Esophagus squamous epithelium (tissue), 4 donors: ENCODE measurements at regions not wholly inside any gene's neighbourhood (a gene's known extent, or its start where the extent isn't known, plus 50 kb on each side); places are given as distances from the start of the nearest gene placed in this dataset.

Experiments used
- CTCF ChIP-seq, 6 experiments: fragments of 450-650 bp in 4 of 6; fragments of 200-600 bp in 2 of 6; sonication (generic) in 2 of 6; IDR thresholded peaks; one replicate each; pipeline ENCODE4 v1.5.1; 2016 to 2019; ENCODE audit warnings: antibody characterized with exemption in 6 of 6, mild to moderate bottlenecking in 4 of 6, moderate library complexity in 4 of 6
- POLR2A ChIP-seq, 4 donors: fragments of 450-650 bp; IDR thresholded peaks; one replicate each; pipeline ENCODE4 v1.6.1; 2017; ENCODE audit warnings: antibody characterized with exemption in 4 of 4, mild to moderate bottlenecking in 4 of 4, moderate library complexity in 3 of 4

GRCh38 chr10:131737543-131738395 is 163.0 kb upstream of the PPP2R2D start:
- TF ChIP-seq CTCF (IDR thresholded peaks at IDR 0.05): no peak
- TF ChIP-seq POLR2A (IDR thresholded peaks at IDR 0.05): no peak
